ENCODE measurements at regions not wholly inside any gene's neighbourhood (a gene's known extent, or its start where the extent isn't known, plus 50 kb on each side); places are given as distances from the start of the nearest gene placed in this dataset.

- FAIRE-seq (no peak), DNase-seq (ENCODE audit: low read depth) (peak; percentile 25)
- Histone ChIP-seq H3K27me3 (ENCODE audit: control insufficient read depth, insufficient read depth, low read length) (no peaks in the 10 kb centered on the region), H3K36me3 (ENCODE audit: control insufficient read depth, insufficient read depth, low read length) (no peaks in the 10 kb centered on the region), H3K4me3 (ENCODE audit: low read depth, low read length) (no peak overlapping the region)
- no peak for TF ChIP-seq CTCF (IDR thresholded peaks at IDR 0.05; ENCODE audit: insufficient read depth, low read length, severe bottlenecking)
These were observed 206.7 kb downstream of the CENPW start for GRCh38 chr6:126546541-126547120.

- Histone ChIP-seq H3K4me3 (ENCODE audit: low read depth, low read length) (no peak overlapping the region), H3K27me3 (ENCODE audit: control insufficient read depth, insufficient read depth, low read length) (no peaks in the 10 kb centered on the region), H3K36me3 (ENCODE audit: control insufficient read depth, insufficient read depth, low read length) (no peaks in the 10 kb centered on the region)
- DNase-seq (ENCODE audit: low read depth): no peak
- no peak for TF ChIP-seq CTCF (IDR thresholded peaks at IDR 0.05; ENCODE audit: insufficient read depth, low read length, severe bottlenecking)
- FAIRE-seq: no peak
These were observed 208.4 kb downstream of the CENPW start for GRCh38 chr6:126548300-126548699.

GRCh38 chr6:126550323-126550722 is 210.4 kb downstream of the CENPW start:
- DNase-seq (ENCODE audit: low read depth) (no peak), FAIRE-seq (no peak)
- no peaks in the 10 kb centered on the region for H3K36me3 ChIP-seq (ENCODE audit: control insufficient read depth, insufficient read depth, low read length)
- TF ChIP-seq CTCF (IDR thresholded peaks at IDR 0.05; ENCODE audit: insufficient read depth, low read length, severe bottlenecking): no peak
- no peak overlapping the region for H3K4me3 ChIP-seq (ENCODE audit: low read depth, low read length)
- no peaks in the 10 kb centered on the region for H3K27me3 ChIP-seq (ENCODE audit: control insufficient read depth, insufficient read depth, low read length)

- Histone ChIP-seq H3K4me3 (ENCODE audit: low read depth, low read length) (no peak overlapping the region), H3K36me3 (ENCODE audit: control insufficient read depth, insufficient read depth, low read length) (no peaks in the 10 kb centered on the region), H3K27me3 (ENCODE audit: control insufficient read depth, insufficient read depth, low read length) (no peaks in the 10 kb centered on the region)
- no peak for TF ChIP-seq CTCF (IDR thresholded peaks at IDR 0.05; ENCODE audit: insufficient read depth, low read length, severe bottlenecking)
- no peak for DNase-seq (ENCODE audit: low read depth)
- FAIRE-seq: no peak
These were observed 211.9 kb downstream of the CENPW start for GRCh38 chr6:126551832-126552231.

- DNase-seq (ENCODE audit: low read depth): no peak
- no peak for TF ChIP-seq CTCF (IDR thresholded peaks at IDR 0.05; ENCODE audit: insufficient read depth, low read length, severe bottlenecking)
- H3K27me3 ChIP-seq (ENCODE audit: control insufficient read depth, insufficient read depth, low read length): no peaks in the 10 kb centered on the region
- no peak for FAIRE-seq
- no peaks in the 10 kb centered on the region for H3K36me3 ChIP-seq (ENCODE audit: control insufficient read depth, insufficient read depth, low read length)
- H3K4me3 ChIP-seq (ENCODE audit: low read depth, low read length): no peak overlapping the region
These were observed 213.9 kb downstream of the CENPW start for GRCh38 chr6:126553854-126554253.

GRCh38 chr6:126570507-126570906 is 230.6 kb downstream of the CENPW start:
- no peak overlapping the region for H3K4me3 ChIP-seq (ENCODE audit: low read depth, low read length)
- H3K27me3 ChIP-seq (ENCODE audit: control insufficient read depth, insufficient read depth, low read length): no peaks in the 10 kb centered on the region
- DNase-seq (ENCODE audit: low read depth) (no peak), FAIRE-seq (no peak)
- no peak for TF ChIP-seq CTCF (IDR thresholded peaks at IDR 0.05; ENCODE audit: insufficient read depth, low read length, severe bottlenecking)
- H3K36me3 ChIP-seq (ENCODE audit: control insufficient read depth, insufficient read depth, low read length): no peaks in the 10 kb centered on the region

Measured in bronchial epithelial cell (primary cell).